GM19452 (cell line): ENCODE measurements at regions not wholly inside any gene's neighbourhood (a gene's known extent, or its start where the extent isn't known, plus 50 kb on each side); places are given as distances from the start of the nearest gene placed in this dataset.

Experiments
- ATAC-seq: cut with Tn5 transposase; IDR thresholded peaks from one replicate; pipeline ENCODE4 v1.9.1; 2021; ENCODE audit not compliant: unreplicated experiment

DNA sequence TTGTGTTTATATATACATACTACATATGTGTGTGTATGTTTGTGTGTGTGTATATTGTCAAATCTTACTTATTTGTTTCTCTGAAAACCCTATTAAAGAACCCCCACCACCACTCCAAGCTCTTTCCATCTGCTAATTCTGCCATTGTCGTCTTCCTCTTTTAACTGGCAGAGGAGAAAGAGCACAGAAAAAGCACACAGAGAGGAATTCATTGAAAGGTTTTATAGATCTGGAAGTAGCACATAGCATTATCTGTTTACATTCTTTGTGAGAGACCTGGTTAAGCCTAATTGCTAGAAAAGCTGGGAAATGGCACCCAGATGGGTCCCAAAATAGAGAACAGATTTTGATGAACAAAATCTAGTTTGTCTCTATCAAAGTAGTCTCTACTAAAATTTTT, 800.0 kb upstream of the PIK3C3 start:
- no peak for ATAC-seq

GRCh38 chr18:41153871-41154270, 801.2 kb upstream of the PIK3C3 start:
- no peak for ATAC-seq

DNA sequence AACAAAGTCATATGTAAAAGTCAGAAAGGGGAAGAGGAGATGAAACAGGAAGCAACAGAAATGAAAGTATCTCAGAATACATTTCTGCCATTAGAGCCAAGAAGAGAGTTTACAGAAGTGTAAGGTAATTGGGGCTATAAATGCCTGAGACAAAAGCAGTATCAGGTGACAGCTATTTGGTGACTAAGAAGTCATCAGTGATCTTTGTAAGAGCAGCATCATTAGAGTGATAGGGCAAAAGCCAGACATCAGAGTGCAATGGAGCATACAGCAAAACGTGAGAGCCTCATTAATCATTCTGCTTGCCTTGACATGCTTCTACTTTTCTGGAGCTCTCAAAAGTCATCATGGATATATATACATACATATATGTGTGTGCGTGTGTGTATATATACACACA, 804.7 kb upstream of the PIK3C3 start:
- ATAC-seq: no peak

GRCh38 chr18:41146301-41146700, 808.7 kb upstream of the PIK3C3 start:
- no peak for ATAC-seq

GRCh38 chr18:41145516-41145915, 809.5 kb upstream of the PIK3C3 start:
- no peak for ATAC-seq

DNA sequence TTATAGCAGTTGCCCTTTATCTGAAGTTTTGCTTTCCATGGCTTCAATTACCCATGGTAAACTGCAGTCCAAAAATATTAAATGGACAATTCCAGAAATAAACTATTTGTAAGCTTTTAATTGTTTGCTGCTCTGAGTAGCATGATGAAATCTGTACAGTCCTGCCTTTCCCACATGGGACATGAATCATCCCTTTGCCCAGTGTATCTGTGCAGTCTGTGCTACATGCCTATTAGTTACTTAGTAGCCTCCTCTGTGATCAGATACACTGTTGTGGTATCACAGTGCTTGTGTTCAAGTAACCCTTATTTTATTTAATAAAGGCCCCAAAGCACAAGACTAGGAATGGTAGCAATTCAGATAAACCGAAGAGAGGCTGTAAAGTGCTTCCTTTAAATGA, 810.6 kb upstream of the PIK3C3 start:
- ATAC-seq: no peak

DNA sequence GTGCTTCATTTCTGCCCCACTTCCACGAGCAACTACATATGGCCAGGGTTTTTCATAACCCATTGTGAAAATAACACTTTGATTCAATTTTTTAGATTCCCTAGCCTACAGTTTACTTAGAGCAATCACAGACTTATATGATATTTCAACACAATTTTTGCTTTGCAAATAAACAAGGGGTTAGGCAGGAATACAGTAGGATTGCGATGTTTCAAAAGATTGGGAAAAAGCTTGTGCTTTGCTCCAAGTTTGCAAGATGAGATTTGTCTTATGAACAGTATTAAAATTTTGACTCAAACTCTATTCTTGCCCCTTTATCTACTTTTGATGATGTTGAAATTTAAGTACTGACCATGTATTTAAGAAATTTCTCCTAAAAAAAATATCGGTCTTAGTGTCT, 814.5 kb upstream of the PIK3C3 start:
- ATAC-seq: no peak

DNA sequence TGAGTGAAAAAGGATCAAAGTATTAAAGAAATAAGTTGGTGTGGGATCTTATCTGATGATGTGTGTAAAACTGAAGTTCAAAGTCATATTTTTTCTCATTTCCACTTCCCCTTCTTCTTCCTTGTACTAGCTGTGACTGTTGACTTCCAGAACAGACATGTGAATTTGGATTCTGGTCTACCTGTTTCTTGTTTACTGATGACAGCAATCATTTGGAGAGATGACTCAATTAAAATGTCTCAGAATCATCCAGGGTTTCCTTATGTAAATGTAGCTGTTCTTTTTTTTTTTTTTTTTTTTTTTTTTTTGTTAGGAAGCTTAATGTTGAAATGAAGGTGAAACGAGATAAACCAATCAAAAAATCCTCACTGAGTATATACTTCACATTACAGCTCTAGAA, 819.9 kb upstream of the PIK3C3 start:
- ATAC-seq: no peak

DNA sequence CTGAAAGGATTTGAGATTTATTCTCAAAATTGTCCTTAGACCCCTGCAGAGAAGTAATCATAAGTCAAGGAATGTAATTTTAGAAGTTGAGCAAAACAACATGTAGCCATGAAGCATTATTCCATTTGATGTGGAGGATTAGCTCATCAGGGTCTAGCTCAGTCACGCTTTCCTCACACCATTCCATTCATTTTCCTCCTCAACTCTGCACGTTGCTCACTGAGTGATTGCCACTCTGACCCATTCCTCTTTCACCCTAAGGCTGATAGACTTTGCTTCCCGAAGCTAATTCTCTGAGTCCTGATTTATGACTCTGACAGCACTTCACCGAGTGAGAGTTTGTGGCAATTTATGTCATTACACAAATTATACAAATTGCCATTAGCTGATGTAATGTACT, 820.6 kb upstream of the PIK3C3 start:
- no peak for ATAC-seq

DNA sequence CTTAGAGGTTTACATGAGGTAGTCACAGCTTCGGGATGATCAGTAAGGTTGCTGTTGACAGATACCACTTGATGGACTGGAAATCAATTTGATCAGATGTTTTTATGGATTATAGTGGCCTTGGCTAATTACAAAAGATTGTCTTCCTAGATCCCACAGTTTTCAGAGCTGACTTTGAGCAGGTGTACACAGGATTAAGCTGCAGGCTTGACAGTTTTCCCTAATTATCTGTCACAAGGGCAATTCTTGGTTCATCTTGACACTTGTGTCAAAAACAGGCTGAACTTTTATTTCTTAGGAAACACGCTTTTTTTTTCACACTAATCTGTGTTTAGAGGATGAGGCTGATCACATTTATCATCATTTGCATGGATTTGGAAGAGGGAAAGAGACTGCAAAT, 824.0 kb upstream of the PIK3C3 start:
- no peak for ATAC-seq

DNA sequence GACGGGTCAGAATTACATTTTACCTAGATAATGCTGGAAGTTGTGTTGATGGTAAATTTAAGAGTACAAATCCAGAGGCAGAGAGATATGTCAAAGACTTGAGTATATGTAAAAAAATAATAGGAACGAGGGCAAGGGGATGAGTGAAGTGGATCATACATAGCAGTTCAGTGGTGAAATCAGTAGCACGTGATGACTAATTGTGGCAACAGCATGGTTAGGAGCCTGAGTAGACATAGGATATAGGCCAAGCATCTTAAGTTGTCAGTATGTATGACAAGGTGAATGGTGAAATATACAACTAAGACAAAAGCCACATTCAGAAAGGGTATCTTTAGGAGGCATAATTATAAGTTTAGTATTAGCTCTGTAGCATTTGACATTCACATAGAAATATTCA, 826.5 kb upstream of the PIK3C3 start:
- ATAC-seq: no peak

- no peak for ATAC-seq
Observed at GRCh38 chr18:41128126-41128525, 826.9 kb upstream of the PIK3C3 start.

GRCh38 chr18:41126541-41127235, 828.3 kb upstream of the PIK3C3 start:
- no peak for ATAC-seq

GRCh38 chr18:41121116-41121826, 833.8 kb upstream of the PIK3C3 start:
- ATAC-seq: no peak

GRCh38 chr18:41119031-41119430, 836.0 kb upstream of the PIK3C3 start:
- ATAC-seq: no peak

DNA sequence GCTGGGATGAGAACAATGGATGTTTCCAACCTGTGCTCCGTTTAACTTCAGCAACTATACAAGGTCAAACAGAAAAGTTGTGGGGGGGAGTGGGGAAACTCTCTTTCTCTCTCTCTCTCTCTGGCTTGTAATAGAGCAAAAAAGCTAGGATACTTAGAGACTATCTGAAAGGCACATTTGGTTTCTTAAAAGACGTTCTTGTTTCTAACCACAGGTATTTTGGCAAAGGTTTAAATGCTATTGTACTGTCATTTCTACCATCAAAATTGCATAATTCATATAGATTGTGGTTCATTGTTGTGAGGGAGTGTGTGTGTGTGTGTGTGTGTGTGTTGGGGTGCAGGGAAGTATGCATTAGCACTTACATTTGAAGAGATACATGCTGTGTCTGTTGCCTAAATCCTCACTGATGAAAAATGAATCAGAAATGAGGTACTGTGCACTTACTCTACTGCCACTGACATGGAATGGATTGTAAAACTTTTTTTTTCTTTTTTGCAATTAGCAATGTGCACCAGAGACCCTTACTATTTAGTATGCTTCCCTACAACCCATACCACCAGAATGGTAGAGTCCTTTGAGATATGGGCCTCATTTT, 841.0 kb upstream of the PIK3C3 start:
- no peak for ATAC-seq

GRCh38 chr18:41099451-41099850, 855.6 kb upstream of the PIK3C3 start:
- no peak for ATAC-seq

- ATAC-seq: no peak
Observed at GRCh38 chr18:41096504-41096903, 858.5 kb upstream of the PIK3C3 start.

DNA sequence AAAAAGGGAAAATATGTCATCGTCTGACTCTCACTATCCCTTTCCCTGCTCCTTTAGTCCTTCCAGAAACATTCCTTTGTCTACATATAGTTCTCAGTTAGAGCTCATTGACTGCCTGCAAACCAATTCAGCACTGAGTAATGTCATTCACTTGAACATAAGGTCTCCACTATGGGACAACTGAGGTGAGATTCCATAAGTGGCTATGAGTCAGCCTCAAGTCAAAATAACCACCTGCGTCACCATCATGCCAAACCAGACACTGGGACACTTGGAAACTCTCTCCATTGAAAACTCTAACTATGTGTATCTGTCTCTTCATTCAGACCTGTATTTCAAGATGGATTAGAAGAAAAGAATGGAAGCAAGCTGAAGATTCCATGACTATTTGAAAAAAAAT, 878.0 kb upstream of the PIK3C3 start:
- no peak for ATAC-seq

GRCh38 chr18:41075212-41075611, 879.8 kb upstream of the PIK3C3 start:
- no peak for ATAC-seq

GRCh38 chr18:41073372-41073954, 881.6 kb upstream of the PIK3C3 start:
- ATAC-seq: no peak

DNA sequence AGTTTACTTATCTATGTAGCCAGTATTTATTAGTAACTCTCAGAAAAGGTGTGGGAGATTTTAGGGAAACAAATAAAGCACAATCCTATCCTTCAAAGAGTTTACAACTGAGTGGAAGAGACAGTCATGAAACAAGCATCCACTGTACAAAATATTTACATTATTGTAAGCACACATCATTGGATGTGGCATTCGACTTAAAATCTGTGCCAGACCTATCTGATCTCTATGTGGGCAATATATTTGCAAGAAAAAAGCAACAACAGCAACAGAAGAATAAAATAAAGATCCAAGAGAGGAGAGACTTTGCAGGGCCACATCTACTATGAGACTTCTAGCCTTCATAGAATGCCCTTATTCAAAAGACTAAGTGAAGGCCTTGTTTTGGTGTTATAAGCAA, 882.1 kb upstream of the PIK3C3 start:
- no peak for ATAC-seq
